CD4-positive, alpha-beta T cell (primary cell): ENCODE measurements at regions not wholly inside any gene's neighbourhood (a gene's known extent, or its start where the extent isn't known, plus 50 kb on each side); places are given as distances from the start of the nearest gene placed in this dataset.

Source experiments
- ATAC-seq: fragments of 200-7000 bp; cut with Tn5 transposase; one replicate; pipeline ENCODE4 v1.10.0; 2022; ENCODE audit warnings: mild to moderate bottlenecking; ENCODE audit not compliant: poor library complexity
- CTCF ChIA-PET: fragments of 350-600 bp; sonication (Branson Sonifier 250); formaldehyde crosslinking; loops from one replicate; lab custom pipeline; 2021; ENCODE audit warnings: antibody characterized with exemption, inconsistent platforms; lab: Charles Lee
- POLR2A ChIA-PET: fragments of 350-600 bp; sonication (Branson Sonifier 250); formaldehyde crosslinking; loops from one replicate; lab custom pipeline; 2021; ENCODE audit warnings: antibody characterized with exemption, inconsistent platforms; lab: Charles Lee
- DNase-seq, 14 experiments: peaks; one replicate each; pipeline ENCODE4 v3.0.0-alpha.2; 2013 to 2020; ENCODE audit warnings: mixed read lengths in 2 of 14
- H3K27ac ChIP-seq, 2 donors: one replicate each; pipeline versions ENCODE4 v1.5.1 to v1.7.0; 2013; ENCODE audit warnings: low read length in 2 of 2, low read depth in 1 of 2, mild to moderate bottlenecking in 1 of 2
- H3K27me3 ChIP-seq, 2 experiments: 1 replicate in 1 of 2; 2 replicates in 1 of 2; pipeline versions ENCODE4 v1.6.1 to v1.7.0; 2013; ENCODE audit warnings: low read length in 2 of 2, control low read depth in 1 of 2, mild to moderate bottlenecking in 1 of 2, moderate library complexity in 1 of 2; ENCODE audit not compliant: insufficient read depth in 2 of 2, control insufficient read depth in 1 of 2
- H3K36me3 ChIP-seq: one replicate; pipeline ENCODE4 v1.6.1; 2013; ENCODE audit warnings: low read length, control low read depth; ENCODE audit not compliant: insufficient read depth
- H3K4me1 ChIP-seq: one replicate; pipeline ENCODE4 v1.6.1; 2013; ENCODE audit warnings: low read length, control low read depth; ENCODE audit not compliant: insufficient read depth
- H3K4me3 ChIP-seq: one replicate; pipeline ENCODE4 v1.5.1; 2013; ENCODE audit warnings: mild to moderate bottlenecking, low read length, moderate library complexity
- H3K9me3 ChIP-seq, 2 experiments: 1 replicate in 1 of 2; 2 replicates in 1 of 2; pipeline versions ENCODE4 v1.6.1 to v1.7.0; 2013; ENCODE audit warnings: low read length in 2 of 2, mild to moderate bottlenecking in 2 of 2, control low read depth in 1 of 2, moderate library complexity in 1 of 2; ENCODE audit not compliant: control insufficient read depth in 1 of 2, insufficient read depth in 1 of 2
- H3K27ac Mint-ChIP-seq: one replicate; pipeline ENCODE4 v1.8.0; 2020; ENCODE audit warnings: mixed read lengths
- H3K27me3 Mint-ChIP-seq: one replicate; pipeline ENCODE4 v1.8.0; 2021; ENCODE audit warnings: mixed read lengths
- H3K36me3 Mint-ChIP-seq: one replicate; pipeline ENCODE4 v1.8.0; 2021; ENCODE audit warnings: low read depth, mixed read lengths
- H3K4me1 Mint-ChIP-seq: one replicate; pipeline ENCODE4 v1.8.0; 2021; ENCODE audit warnings: low read depth, mixed read lengths
- H3K4me3 Mint-ChIP-seq: one replicate; pipeline ENCODE4 v1.8.0; 2020; ENCODE audit warnings: mild to moderate bottlenecking, mixed read lengths
- H3K9me3 Mint-ChIP-seq: one replicate; pipeline ENCODE4 v1.8.0; 2020; ENCODE audit warnings: mixed read lengths
- CTCF ChIP-seq: fragments of 200-600 bp; IDR thresholded peaks from one replicate; pipeline ENCODE4 v1.8.0; 2022; ENCODE audit warnings: antibody characterized with exemption, mild to moderate bottlenecking
- intact Hi-C, 2 experiments: fragments of 100-400 bp; cut with DNase I in 1 of 2; cut with micrococcal nuclease in 1 of 2; formaldehyde crosslinking; loops; one replicate each; pipeline versions ENCODE4 v1.15.1 to v1.9.0; 2023 to 2025; cut with DNase I, micrococcal nuclease

GRCh38 chr4:167717495-167717894 is 374.8 kb upstream of the ANXA10 start:
- Histone ChIP-seq H3K4me1 (no peaks in the 10 kb centered on the region), H3K9me3 (peaks cover 0 to 6% of the 10 kb centered on the region in 2 experiments), H3K4me3 (no peak overlapping the region), H3K27ac (no peak overlapping the region), H3K36me3 (no peaks in the 10 kb centered on the region), H3K27me3 (no peaks in the 10 kb centered on the region)
- intact Hi-C loops, result no loop called here
- Mint-ChIP-seq H3K4me1 (no peaks in the 10 kb centered on the region), H3K27me3 (no peaks in the 10 kb centered on the region), H3K36me3 (no peaks in the 10 kb centered on the region), H3K4me3 (no peak overlapping the region), H3K9me3 (peaks cover 4% of the 10 kb centered on the region), H3K27ac (no peak overlapping the region)
- DNase-seq (no peak), ATAC-seq (no peak)
- no peak for TF ChIP-seq CTCF
- ChIA-PET CTCF (no interaction called here), POLR2A (no interaction called here)

DNA sequence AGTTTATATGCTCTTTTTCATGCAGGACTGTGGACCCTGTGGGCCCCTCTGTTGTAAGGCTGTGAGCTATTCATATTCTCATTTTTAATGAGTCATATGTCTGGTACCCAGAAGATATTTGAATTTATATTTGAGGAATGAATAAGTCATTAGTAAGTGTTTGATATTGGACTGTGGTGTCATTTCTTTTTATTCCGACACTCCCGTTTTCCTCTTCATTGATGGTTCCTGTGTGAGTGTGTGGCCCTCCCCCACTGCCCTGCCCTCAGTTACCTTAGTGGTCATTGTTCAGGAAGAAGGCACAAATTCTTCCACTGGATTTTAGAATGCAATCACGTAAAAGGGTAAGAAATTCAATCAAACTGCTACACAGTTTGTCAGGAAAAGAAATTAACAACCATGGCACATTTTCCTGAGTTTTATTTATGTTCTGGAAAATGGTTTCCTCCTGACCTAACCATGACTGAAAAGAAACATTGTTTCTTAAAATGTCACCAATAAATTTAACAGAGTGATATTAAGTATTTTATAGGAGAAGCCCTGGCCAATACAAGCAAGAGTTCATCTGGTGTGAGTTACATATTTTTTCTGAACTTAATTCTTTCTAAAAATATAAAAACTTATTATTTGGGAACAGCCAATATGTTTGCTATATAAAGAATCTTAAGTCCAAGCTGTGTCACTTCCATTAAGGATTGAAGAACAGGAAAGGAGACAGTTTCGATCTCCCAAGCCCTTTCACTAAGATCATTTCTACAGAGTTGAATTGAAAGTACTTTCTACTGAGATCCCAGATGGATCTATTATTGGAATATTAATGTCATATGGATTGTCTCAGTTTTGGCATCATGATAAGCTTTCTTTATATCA is 370.5 kb upstream of the ANXA10 start:
- no peak overlapping the region for H3K4me3 Mint-ChIP-seq
- TF ChIP-seq CTCF, result no peak
- ChIA-PET CTCF (no interaction called here), POLR2A (no interaction called here)
- intact Hi-C loops, result no loop called here
- no peaks in the 10 kb centered on the region for H3K4me1 Mint-ChIP-seq
- DNase-seq (no peak), ATAC-seq (no peak)
- Histone ChIP-seq H3K9me3 (peaks cover 0 to 2% of the 10 kb centered on the region in 2 experiments), H3K27me3 (no peaks in the 10 kb centered on the region), H3K4me1 (no peaks in the 10 kb centered on the region), H3K4me3 (no peak overlapping the region), H3K27ac (no peak overlapping the region), H3K36me3 (no peaks in the 10 kb centered on the region)
- H3K27ac Mint-ChIP-seq, result no peak overlapping the region
- no peaks in the 10 kb centered on the region for H3K27me3 Mint-ChIP-seq
- H3K36me3 Mint-ChIP-seq, result no peaks in the 10 kb centered on the region
- H3K9me3 Mint-ChIP-seq, result no peaks in the 10 kb centered on the region

GRCh38 chr4:167722487-167722808 is 369.9 kb upstream of the ANXA10 start:
- H3K4me3 ChIP-seq, result no peak overlapping the region
- H3K36me3 Mint-ChIP-seq, result no peaks in the 10 kb centered on the region
- no peaks in the 10 kb centered on the region for H3K4me1 ChIP-seq
- H3K4me1 Mint-ChIP-seq, result no peaks in the 10 kb centered on the region
- ChIA-PET CTCF (no interaction called here), POLR2A (no interaction called here)
- no peak overlapping the region for H3K4me3 Mint-ChIP-seq
- H3K9me3 Mint-ChIP-seq, result no peaks in the 10 kb centered on the region
- no peaks in the 10 kb centered on the region for H3K27me3 Mint-ChIP-seq
- ATAC-seq (no peak), DNase-seq (no peak)
- H3K36me3 ChIP-seq, result no peaks in the 10 kb centered on the region
- H3K27ac Mint-ChIP-seq, result no peak overlapping the region
- intact Hi-C loops, result no loop called here
- H3K9me3 ChIP-seq, result peaks cover 0 to 2% of the 10 kb centered on the region in 2 experiments
- H3K27me3 ChIP-seq, result no peaks in the 10 kb centered on the region
- TF ChIP-seq CTCF, result no peak
- no peak overlapping the region for H3K27ac ChIP-seq
